HG03159 (cell line): ENCODE measurements at regions not wholly inside any gene's neighbourhood (a gene's known extent, or its start where the extent isn't known, plus 50 kb on each side); places are given as distances from the start of the nearest gene placed in this dataset.
A peak's percentile ranks its signal among the peaks of the same experiment; 100 is the strongest.

ENCODE experiments used
- ATAC-seq: cut with Tn5 transposase; IDR thresholded peaks from one replicate; pipeline ENCODE4 v1.9.1; 2021; ENCODE audit warnings: mild to moderate bottlenecking, moderate library complexity; ENCODE audit not compliant: unreplicated experiment

- no peak for ATAC-seq
Observed at GRCh38 chr21:22536509-22536908, 1538.3 kb downstream of the NCAM2 start.

- no peak for ATAC-seq
Observed at GRCh38 chr21:22544747-22545146, 1546.5 kb downstream of the NCAM2 start.

- ATAC-seq: no peak
Observed at GRCh38 chr21:22552390-22552789, 1554.2 kb downstream of the NCAM2 start.

GRCh38 chr21:22554690-22555316 is 1556.6 kb downstream of the NCAM2 start:
- no peak for ATAC-seq

- ATAC-seq: no peak
Observed at GRCh38 chr21:22556829-22557228, 1558.6 kb downstream of the NCAM2 start.

- ATAC-seq: no peak
Observed at GRCh38 chr21:22561946-22562345, 1563.7 kb downstream of the NCAM2 start.

- no peak for ATAC-seq
Observed at GRCh38 chr21:22573834-22574233, 1575.6 kb downstream of the NCAM2 start.

GRCh38 chr21:22575165-22575584 is 1577.0 kb downstream of the NCAM2 start:
- peak; percentile 60 for ATAC-seq

GRCh38 chr21:22579741-22580140 is 1581.5 kb downstream of the NCAM2 start:
- no peak for ATAC-seq

- no peak for ATAC-seq
Observed at GRCh38 chr21:22582026-22582425, 1583.8 kb downstream of the NCAM2 start.

- no peak for ATAC-seq
Observed at GRCh38 chr21:22584308-22584707, 1586.1 kb downstream of the NCAM2 start.

GRCh38 chr21:22585558-22585957 is 1587.3 kb downstream of the NCAM2 start:
- no peak for ATAC-seq

GRCh38 chr21:22597660-22598255 is 1599.5 kb downstream of the NCAM2 start:
- no peak for ATAC-seq

- ATAC-seq: no peak
Observed at GRCh38 chr21:22609802-22610201, 1611.6 kb downstream of the NCAM2 start.

GRCh38 chr21:22627911-22628310 is 1629.7 kb downstream of the NCAM2 start:
- no peak for ATAC-seq

GRCh38 chr21:22630953-22631465 is 1632.8 kb downstream of the NCAM2 start:
- ATAC-seq: no peak

GRCh38 chr21:22632176-22632575 is 1634.0 kb downstream of the NCAM2 start:
- ATAC-seq: no peak

GRCh38 chr21:22649246-22649645 is 1651.0 kb downstream of the NCAM2 start:
- ATAC-seq: no peak

GRCh38 chr21:22650226-22650625 is 1652.0 kb downstream of the NCAM2 start:
- ATAC-seq: no peak

- no peak for ATAC-seq
Observed at GRCh38 chr21:22657781-22658180, 1659.6 kb downstream of the NCAM2 start.

GRCh38 chr21:22670148-22670547 is 1671.9 kb downstream of the NCAM2 start:
- ATAC-seq: no peak

- ATAC-seq: no peak
Observed at GRCh38 chr21:22679207-22679606, 1681.0 kb downstream of the NCAM2 start.

GRCh38 chr21:22691658-22692057 is 1693.4 kb downstream of the NCAM2 start:
- no peak for ATAC-seq
